ENCODE measurements at regions not wholly inside any gene's neighbourhood (a gene's known extent, or its start where the extent isn't known, plus 50 kb on each side); places are given as distances from the start of the nearest gene placed in this dataset.

GRCh38 chr11:95363164-95363563, 132.2 kb upstream of the SESN3 start:
- H3K4me1 ChIP-seq (ENCODE audit: control insufficient read depth, insufficient read depth, low read length) = peaks cover 2% of the 10 kb centered on the region; the same call in 1 of the 2 replicates
- no peak overlapping the region for H3K27ac ChIP-seq (ENCODE audit: low read length)
- WGBS (ENCODE audit: insufficient coverage, insufficient read length) = no CpG with 5 or more reads among the region's 3 CpGs
- no peaks in the 10 kb centered on the region for H3K36me3 ChIP-seq (ENCODE audit: control insufficient read depth, insufficient read depth, low read length)
- DNase-seq (ENCODE audit: low read depth, low spot score) = no peak
- H3K4me3 ChIP-seq (ENCODE audit: low read length) = no peak overlapping the region
- H3K27me3 ChIP-seq (ENCODE audit: control insufficient read depth, insufficient read depth, low read length) = no peaks in the 10 kb centered on the region
- no peaks in the 10 kb centered on the region for H3K9me3 ChIP-seq (ENCODE audit: control insufficient read depth, insufficient read depth, low read length)

- peaks cover 2% of the 10 kb centered on the region; the same call in 1 of the 2 replicates for H3K4me1 ChIP-seq (ENCODE audit: control insufficient read depth, insufficient read depth, low read length)
- no CpG with 5 or more reads among the region's 2 CpGs for WGBS (ENCODE audit: insufficient coverage, insufficient read length)
- no peaks in the 10 kb centered on the region for H3K9me3 ChIP-seq (ENCODE audit: control insufficient read depth, insufficient read depth, low read length)
- H3K27me3 ChIP-seq (ENCODE audit: control insufficient read depth, insufficient read depth, low read length) = no peaks in the 10 kb centered on the region
- H3K4me3 ChIP-seq (ENCODE audit: low read length) = no peak overlapping the region
- no peaks in the 10 kb centered on the region for H3K36me3 ChIP-seq (ENCODE audit: control insufficient read depth, insufficient read depth, low read length)
- H3K27ac ChIP-seq (ENCODE audit: low read length) = no peak overlapping the region
- no peak for DNase-seq (ENCODE audit: low read depth, low spot score)
Observed at GRCh38 chr11:95361180-95361579, 130.2 kb upstream of the SESN3 start.

- Histone ChIP-seq H3K36me3 (ENCODE audit: control insufficient read depth, insufficient read depth, low read length) (no peaks in the 10 kb centered on the region), H3K27ac (ENCODE audit: low read length) (no peak overlapping the region), H3K27me3 (ENCODE audit: control insufficient read depth, insufficient read depth, low read length) (no peaks in the 10 kb centered on the region), H3K4me3 (ENCODE audit: low read length) (no peak overlapping the region), H3K4me1 (ENCODE audit: control insufficient read depth, insufficient read depth, low read length) (peaks cover 2% of the 10 kb centered on the region; the same call in 1 of the 2 replicates), H3K9me3 (ENCODE audit: control insufficient read depth, insufficient read depth, low read length) (no peaks in the 10 kb centered on the region)
- DNase-seq (ENCODE audit: low read depth, low spot score) = no peak
- no CpG with 5 or more reads among the region's 8 CpGs for WGBS (ENCODE audit: insufficient coverage, insufficient read length)
Observed at GRCh38 chr11:95360377-95361075, 129.5 kb upstream of the SESN3 start.

- DNase-seq (ENCODE audit: low read depth, low spot score) = no peak
- no peak overlapping the region for H3K27ac ChIP-seq (ENCODE audit: low read length)
- H3K9me3 ChIP-seq (ENCODE audit: control insufficient read depth, insufficient read depth, low read length) = no peaks in the 10 kb centered on the region
- no peaks in the 10 kb centered on the region for H3K36me3 ChIP-seq (ENCODE audit: control insufficient read depth, insufficient read depth, low read length)
- H3K4me3 ChIP-seq (ENCODE audit: low read length) = no peak overlapping the region
- H3K4me1 ChIP-seq (ENCODE audit: control insufficient read depth, insufficient read depth, low read length) = peaks cover 2% of the 10 kb centered on the region; the same call in 1 of the 2 replicates
- WGBS (ENCODE audit: insufficient coverage, insufficient read length) = no CpG with 5 or more reads among the region's 2 CpGs
- H3K27me3 ChIP-seq (ENCODE audit: control insufficient read depth, insufficient read depth, low read length) = no peaks in the 10 kb centered on the region
Observed at GRCh38 chr11:95359756-95360155, 128.8 kb upstream of the SESN3 start.

- Histone ChIP-seq H3K27ac (ENCODE audit: low read length) (no peak overlapping the region), H3K36me3 (ENCODE audit: control insufficient read depth, insufficient read depth, low read length) (no peaks in the 10 kb centered on the region), H3K4me1 (ENCODE audit: control insufficient read depth, insufficient read depth, low read length) (peaks cover 2% of the 10 kb centered on the region; the same call in 1 of the 2 replicates), H3K4me3 (ENCODE audit: low read length) (no peak overlapping the region), H3K27me3 (ENCODE audit: control insufficient read depth, insufficient read depth, low read length) (no peaks in the 10 kb centered on the region), H3K9me3 (ENCODE audit: control insufficient read depth, insufficient read depth, low read length) (no peaks in the 10 kb centered on the region)
- no peak for DNase-seq (ENCODE audit: low read depth, low spot score)
- no CpG with 5 or more reads among the region's 1 CpG for WGBS (ENCODE audit: insufficient coverage, insufficient read length)
Observed at GRCh38 chr11:95359341-95359663, 128.3 kb upstream of the SESN3 start.

- DNase-seq (ENCODE audit: low read depth, low spot score) = no peak
- peaks cover 2% of the 10 kb centered on the region; the same call in 1 of the 2 replicates for H3K4me1 ChIP-seq (ENCODE audit: control insufficient read depth, insufficient read depth, low read length)
- H3K27ac ChIP-seq (ENCODE audit: low read length) = no peak overlapping the region
- H3K27me3 ChIP-seq (ENCODE audit: control insufficient read depth, insufficient read depth, low read length) = no peaks in the 10 kb centered on the region
- H3K9me3 ChIP-seq (ENCODE audit: control insufficient read depth, insufficient read depth, low read length) = no peaks in the 10 kb centered on the region
- H3K4me3 ChIP-seq (ENCODE audit: low read length) = no peak overlapping the region
- no peaks in the 10 kb centered on the region for H3K36me3 ChIP-seq (ENCODE audit: control insufficient read depth, insufficient read depth, low read length)
- WGBS (ENCODE audit: insufficient coverage, insufficient read length) = no CpG with 5 or more reads among the region's 5 CpGs
Observed at GRCh38 chr11:95358511-95359340, 127.7 kb upstream of the SESN3 start.

GRCh38 chr11:95354304-95354703, 123.3 kb upstream of the SESN3 start:
- DNase-seq (ENCODE audit: low read depth, low spot score) = no peak
- no peak overlapping the region for H3K27ac ChIP-seq (ENCODE audit: low read length)
- no peaks in the 10 kb centered on the region for H3K27me3 ChIP-seq (ENCODE audit: control insufficient read depth, insufficient read depth, low read length)
- no peaks in the 10 kb centered on the region for H3K9me3 ChIP-seq (ENCODE audit: control insufficient read depth, insufficient read depth, low read length)
- no peaks in the 10 kb centered on the region for H3K36me3 ChIP-seq (ENCODE audit: control insufficient read depth, insufficient read depth, low read length)
- no peaks in the 10 kb centered on the region for H3K4me1 ChIP-seq (ENCODE audit: control insufficient read depth, insufficient read depth, low read length)
- no peak overlapping the region for H3K4me3 ChIP-seq (ENCODE audit: low read length)

GRCh38 chr11:95353706-95354105, 122.7 kb upstream of the SESN3 start:
- H3K27ac ChIP-seq (ENCODE audit: low read length) = no peak overlapping the region
- H3K27me3 ChIP-seq (ENCODE audit: control insufficient read depth, insufficient read depth, low read length) = no peaks in the 10 kb centered on the region
- H3K9me3 ChIP-seq (ENCODE audit: control insufficient read depth, insufficient read depth, low read length) = no peaks in the 10 kb centered on the region
- no peak overlapping the region for H3K4me3 ChIP-seq (ENCODE audit: low read length)
- H3K4me1 ChIP-seq (ENCODE audit: control insufficient read depth, insufficient read depth, low read length) = no peaks in the 10 kb centered on the region
- DNase-seq (ENCODE audit: low read depth, low spot score) = no peak
- no peaks in the 10 kb centered on the region for H3K36me3 ChIP-seq (ENCODE audit: control insufficient read depth, insufficient read depth, low read length)

- no CpG with 5 or more reads among the region's 2 CpGs for WGBS (ENCODE audit: insufficient coverage, insufficient read length)
- H3K4me3 ChIP-seq (ENCODE audit: low read length) = no peak overlapping the region
- no peak overlapping the region for H3K27ac ChIP-seq (ENCODE audit: low read length)
- no peaks in the 10 kb centered on the region for H3K36me3 ChIP-seq (ENCODE audit: control insufficient read depth, insufficient read depth, low read length)
- no peaks in the 10 kb centered on the region for H3K4me1 ChIP-seq (ENCODE audit: control insufficient read depth, insufficient read depth, low read length)
- H3K9me3 ChIP-seq (ENCODE audit: control insufficient read depth, insufficient read depth, low read length) = no peaks in the 10 kb centered on the region
- DNase-seq (ENCODE audit: low read depth, low spot score) = no peak
- H3K27me3 ChIP-seq (ENCODE audit: control insufficient read depth, insufficient read depth, low read length) = no peaks in the 10 kb centered on the region
Observed at GRCh38 chr11:95352733-95353346, 121.8 kb upstream of the SESN3 start.

GRCh38 chr11:95349345-95349942, 118.4 kb upstream of the SESN3 start:
- no peaks in the 10 kb centered on the region for H3K9me3 ChIP-seq (ENCODE audit: control insufficient read depth, insufficient read depth, low read length)
- H3K4me3 ChIP-seq (ENCODE audit: low read length) = no peak overlapping the region
- H3K36me3 ChIP-seq (ENCODE audit: control insufficient read depth, insufficient read depth, low read length) = no peaks in the 10 kb centered on the region
- no peaks in the 10 kb centered on the region for H3K27me3 ChIP-seq (ENCODE audit: control insufficient read depth, insufficient read depth, low read length)
- no peaks in the 10 kb centered on the region for H3K4me1 ChIP-seq (ENCODE audit: control insufficient read depth, insufficient read depth, low read length)
- no peak overlapping the region for H3K27ac ChIP-seq (ENCODE audit: low read length)
- no peak for DNase-seq (ENCODE audit: low read depth, low spot score)

Measured in iPS DF 6.9 (cell line).